Loucy (cell line): ENCODE measurements at regions not wholly inside any gene's neighbourhood (a gene's known extent, or its start where the extent isn't known, plus 50 kb on each side); places are given as distances from the start of the nearest gene placed in this dataset.

Experiments used
- H2AFZ ChIP-seq: fragments of 200-600 bp; sonication (generic); 2 replicates; pipeline ENCODE4 v1.6.0; 2016; ENCODE audit warnings: antibody characterized with exemption, mild to moderate bottlenecking, low read length, moderate library complexity
- H3F3A ChIP-seq: fragments of 200-600 bp; 2 replicates; pipeline ENCODE4 v1.6.0; 2016; ENCODE audit warnings: antibody characterized with exemption, low read depth, mild to moderate bottlenecking
- H3K27me3 ChIP-seq: fragments of 200-600 bp; sonication (generic); 2 replicates; pipeline ENCODE4 v1.6.1; 2014; ENCODE audit warnings: low read length, mild to moderate bottlenecking; ENCODE audit not compliant: insufficient read depth, poor library complexity, severe bottlenecking
- H3K36me3 ChIP-seq: fragments of 200-600 bp; sonication (generic); 2 replicates; pipeline ENCODE4 v1.6.1; 2016; ENCODE audit warnings: low read length; ENCODE audit not compliant: insufficient read depth
- H3K4me1 ChIP-seq: fragments of 200-600 bp; sonication (generic); 2 replicates; pipeline ENCODE4 v1.5.1; 2014; ENCODE audit warnings: low read length, mild to moderate bottlenecking; ENCODE audit not compliant: insufficient read depth, poor library complexity, severe bottlenecking
- H3K4me2 ChIP-seq: fragments of 200-600 bp; sonication (generic); 2 replicates; pipeline ENCODE4 v1.6.0; 2014; ENCODE audit warnings: antibody characterized with exemption, low read length, low read depth, mild to moderate bottlenecking; ENCODE audit not compliant: poor library complexity, severe bottlenecking
- H3K4me3 ChIP-seq: fragments of 200-600 bp; sonication (generic); 2 replicates; pipeline ENCODE4 v1.5.1; 2014; ENCODE audit warnings: low read length, mild to moderate bottlenecking, mixed read lengths; ENCODE audit not compliant: poor library complexity, severe bottlenecking
- H3K79me2 ChIP-seq: fragments of 200-600 bp; sonication (generic); 2 replicates; pipeline ENCODE4 v1.6.1; 2014; ENCODE audit warnings: low read length; ENCODE audit not compliant: insufficient read depth
- H3K9ac ChIP-seq: fragments of 200-600 bp; sonication (generic); 2 replicates; pipeline ENCODE4 v1.6.0; 2014; ENCODE audit warnings: mild to moderate bottlenecking, low read depth, low read length, moderate library complexity; ENCODE audit not compliant: poor library complexity, severe bottlenecking
- H3K9me2 ChIP-seq: fragments of 200-600 bp; sonication (generic); replicated peaks from 2 replicates; pipeline ENCODE4 v1.6.1; 2016; ENCODE audit warnings: low read depth, low read length, mixed read lengths
- H3K9me3 ChIP-seq: fragments of 200-600 bp; sonication (generic); 2 replicates; pipeline ENCODE4 v1.6.1; 2014; ENCODE audit warnings: mild to moderate bottlenecking, antibody characterized with exemption, low read length, low read depth; ENCODE audit not compliant: insufficient read depth
- H4K20me1 ChIP-seq: fragments of 200-600 bp; sonication (generic); 2 replicates; pipeline ENCODE4 v1.6.0; 2014; ENCODE audit warnings: antibody characterized with exemption, low read length, mild to moderate bottlenecking; ENCODE audit not compliant: insufficient read depth, poor library complexity, severe bottlenecking
- CTCF ChIP-seq: fragments of 200-600 bp; sonication (generic); conservative IDR thresholded peaks from 2 replicates; pipeline ENCODE4 v1.5.1; 2014; ENCODE audit warnings: mild to moderate bottlenecking, antibody characterized with exemption, low read length
- EZH2phosphoT487 ChIP-seq: fragments of 200-600 bp; IDR thresholded peaks from 2 replicates; pipeline ENCODE4 v1.6.1; 2018; ENCODE audit warnings: antibody characterized with exemption, mild to moderate bottlenecking, moderate library complexity, borderline replicate concordance

DNA sequence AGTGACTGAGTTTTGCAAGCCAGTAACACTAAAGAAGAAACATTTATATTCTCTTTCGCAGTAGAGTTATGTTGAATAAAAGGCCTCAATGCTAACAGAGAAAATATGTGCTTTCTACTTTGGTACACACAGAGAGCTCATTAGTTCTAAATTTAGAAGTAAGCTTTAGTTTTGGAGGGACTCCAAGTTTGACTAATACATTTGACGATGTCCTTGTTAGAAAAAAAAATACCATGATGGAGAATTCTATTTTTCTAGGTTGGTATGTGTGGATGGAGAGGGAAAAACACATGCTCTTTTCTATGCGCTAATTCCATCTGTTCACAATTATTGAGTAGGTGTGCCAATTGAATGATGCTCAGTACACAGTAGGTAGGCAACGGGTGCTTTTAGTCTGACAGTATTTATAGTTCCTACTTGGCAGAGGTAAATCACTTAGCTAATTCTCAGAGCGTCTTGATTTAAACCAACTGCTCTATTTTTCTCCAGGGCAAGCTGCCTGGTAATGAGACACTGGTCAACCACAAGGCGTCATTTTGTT is 327.2 kb upstream of the AKR1E2 start:
- Histone ChIP-seq H3K36me3 (no peaks in the 10 kb centered on the region), H3K4me3 (no peak overlapping the region), H3K79me2 (no peaks in the 10 kb centered on the region), H3K9me3 (no peaks in the 10 kb centered on the region), H4K20me1 (no peaks in the 10 kb centered on the region), H3K4me1 (no peaks in the 10 kb centered on the region), H3F3A (no peaks in the 10 kb centered on the region), H3K9ac (no peak overlapping the region), H2AFZ (no peak overlapping the region), H3K27me3 (no peaks in the 10 kb centered on the region), H3K9me2 (no peaks in the 10 kb centered on the region), H3K4me2 (no peak overlapping the region)
- TF ChIP-seq CTCF, result no peak
- TF ChIP-seq EZH2phosphoT487, result no peak

- TF ChIP-seq CTCF, result no peak
- no peak for TF ChIP-seq EZH2phosphoT487
Measured at GRCh38 chr10:4494551-4494950, 331.5 kb upstream of the AKR1E2 start.

DNA sequence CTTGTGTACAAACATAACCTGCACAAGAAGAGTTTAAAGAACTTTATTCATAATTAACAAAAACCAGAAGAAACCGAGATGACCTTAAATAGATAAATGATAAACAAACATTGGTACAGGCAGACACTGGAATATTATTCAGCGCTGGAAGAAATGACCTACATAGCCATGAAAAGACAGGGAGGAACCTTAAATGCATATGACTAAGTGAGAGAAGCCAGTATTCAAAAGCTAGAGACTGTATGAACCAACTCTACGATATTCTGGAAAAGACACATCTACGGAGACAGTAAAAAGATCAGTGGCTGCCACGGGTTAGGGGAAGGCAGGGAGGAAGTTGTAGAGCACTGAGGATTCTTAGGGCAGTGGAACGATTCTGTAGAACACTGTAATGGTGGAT is 333.8 kb upstream of the AKR1E2 start:
- H3K9ac ChIP-seq, result no peak overlapping the region
- H3K9me3 ChIP-seq, result no peaks in the 10 kb centered on the region
- no peak overlapping the region for H3K4me3 ChIP-seq
- no peaks in the 10 kb centered on the region for H3K27me3 ChIP-seq
- no peak for TF ChIP-seq CTCF
- no peak for TF ChIP-seq EZH2phosphoT487
- H3K4me2 ChIP-seq, result no peak overlapping the region
- H3K36me3 ChIP-seq, result no peaks in the 10 kb centered on the region
- H2AFZ ChIP-seq, result no peak overlapping the region
- H4K20me1 ChIP-seq, result no peaks in the 10 kb centered on the region
- no peaks in the 10 kb centered on the region for H3K79me2 ChIP-seq
- no peaks in the 10 kb centered on the region for H3K4me1 ChIP-seq
- H3F3A ChIP-seq, result no peaks in the 10 kb centered on the region
- no peaks in the 10 kb centered on the region for H3K9me2 ChIP-seq

More at GRCh38 chr10:4494551-4494950, 331.5 kb upstream of the AKR1E2 start:
- no peak overlapping the region for H2AFZ ChIP-seq
- H3K9me3 ChIP-seq, result no peaks in the 10 kb centered on the region
- no peaks in the 10 kb centered on the region for H4K20me1 ChIP-seq
- no peaks in the 10 kb centered on the region for H3F3A ChIP-seq
- H3K79me2 ChIP-seq, result no peaks in the 10 kb centered on the region
- H3K36me3 ChIP-seq, result no peaks in the 10 kb centered on the region
- no peaks in the 10 kb centered on the region for H3K9me2 ChIP-seq
- no peak overlapping the region for H3K4me3 ChIP-seq
- no peaks in the 10 kb centered on the region for H3K4me1 ChIP-seq
- no peak overlapping the region for H3K9ac ChIP-seq
- no peaks in the 10 kb centered on the region for H3K27me3 ChIP-seq
- no peak overlapping the region for H3K4me2 ChIP-seq
